ENCODE measurements at regions not wholly inside any gene's neighbourhood (a gene's known extent, or its start where the extent isn't known, plus 50 kb on each side); places are given as distances from the start of the nearest gene placed in this dataset.

GRCh38 chr17:15892731-15893657, 51.9 kb upstream of the ADORA2B start:
- no peak for ATAC-seq (ENCODE audit: low read depth)
- peaks cover 3% of the 10 kb centered on the region for H3K9me3 Mint-ChIP-seq
- peaks cover 4% of the 10 kb centered on the region for H3K36me3 Mint-ChIP-seq
- DNase-seq: no peak
- peaks cover 2% of the 10 kb centered on the region for H3K27me3 Mint-ChIP-seq
- H3K4me3 Mint-ChIP-seq: no peak overlapping the region
- POLR2A ChIA-PET: no interaction called here
- no peak overlapping the region for H3K27ac Mint-ChIP-seq
- peaks cover 16% of the 10 kb centered on the region for H3K4me1 Mint-ChIP-seq

GRCh38 chr17:15893658-15894024, 51.3 kb upstream of the ADORA2B start:
- Mint-ChIP-seq H3K27ac (no peak overlapping the region), H3K27me3 (peaks cover 2% of the 10 kb centered on the region), H3K9me3 (peaks cover 3% of the 10 kb centered on the region), H3K4me3 (no peak overlapping the region), H3K4me1 (peaks cover 17% of the 10 kb centered on the region), H3K36me3 (peaks cover 4% of the 10 kb centered on the region)
- POLR2A ChIA-PET: no interaction called here
- ATAC-seq (ENCODE audit: low read depth) (no peak), DNase-seq (no peak)

GRCh38 chr17:15894258-15894657, 50.7 kb upstream of the ADORA2B start:
- DNase-seq: no peak
- H3K4me1 Mint-ChIP-seq: peaks cover 17% of the 10 kb centered on the region
- H3K36me3 Mint-ChIP-seq: peaks cover 4% of the 10 kb centered on the region
- no peak for ATAC-seq (ENCODE audit: low read depth)
- POLR2A ChIA-PET: interaction anchor here (0.6 kb wide), 1 partner anchor 26 kb away, joined by 3 read pairs; no protein-coding TSS in a partner anchor
- peaks cover 3% of the 10 kb centered on the region for H3K9me3 Mint-ChIP-seq
- peaks cover 2% of the 10 kb centered on the region for H3K27me3 Mint-ChIP-seq
- no peak overlapping the region for H3K4me3 Mint-ChIP-seq
- H3K27ac Mint-ChIP-seq: no peak overlapping the region

- Mint-ChIP-seq H3K4me1 (peaks cover 17% of the 10 kb centered on the region), H3K27me3 (peaks cover 2% of the 10 kb centered on the region), H3K36me3 (peaks cover 4% of the 10 kb centered on the region), H3K4me3 (no peak overlapping the region), H3K27ac (no peak overlapping the region), H3K9me3 (peaks cover 5% of the 10 kb centered on the region)
- DNase-seq (no peak), ATAC-seq (ENCODE audit: low read depth) (no peak)
- POLR2A ChIA-PET: no interaction called here
Observed at GRCh38 chr17:15894913-15895658, 49.8 kb upstream of the ADORA2B start.

Measured in activated naive CD8-positive, alpha-beta T cell treated with anti-CD3 and anti-CD28 coated beads, Interleukin-2, amount 10 ng/mL, durations not matched to agents 7 days and 5 days (primary cell).